ENCODE measurements at regions not wholly inside any gene's neighbourhood (a gene's known extent, or its start where the extent isn't known, plus 50 kb on each side); places are given as distances from the start of the nearest gene placed in this dataset.

GRCh38 chr12:12011880-12012260 is 58.9 kb upstream of the BCL2L14 start:
- Histone ChIP-seq H3K9me2 (no peaks in the 10 kb centered on the region), H3K4me1 (ENCODE audit: control insufficient read depth in 1 of 2, insufficient read depth in 2 of 2, low read depth in 1 of 2, low read length in 1 of 2) (peaks cover 24 to 37% of the 10 kb centered on the region in 2 experiments), H3K4me3 (ENCODE audit: low read depth in 2 of 2, low read length in 1 of 2) (no peak overlapping the region), H2AFZ (ENCODE audit: low read depth) (no peak overlapping the region), H3K9me3 (no peaks in the 10 kb centered on the region), H3K79me2 (ENCODE audit: insufficient read depth) (no peaks in the 10 kb centered on the region), H3K36me3 (replicated peaks in 1 of 2; ENCODE audit: control insufficient read depth in 1 of 2, insufficient read depth in 2 of 2, low read length in 1 of 2) (no peaks in the 10 kb centered on the region), H3K27me3 (ENCODE audit: insufficient read depth) (no peaks in the 10 kb centered on the region), H3K9ac (no peak overlapping the region), H4K20me1 (ENCODE audit: insufficient read depth) (no peaks in the 10 kb centered on the region), H3F3A (replicated peaks; ENCODE audit: insufficient read depth) (no peaks in the 10 kb centered on the region), H3K4me2 (no peak overlapping the region), H3K27ac (ENCODE audit: low read depth in 2 of 2, low read length in 1 of 2) (no peak overlapping the region)
- POLR2A ChIA-PET: no interaction called here
- TF ChIP-seq SMC3 (IDR thresholded peaks at IDR 0.05; ENCODE audit: low read depth, low read length) (no peak), RCOR1 (IDR thresholded peaks at IDR 0.05; ENCODE audit: low read length) (no peak)
- CTCF ChIA-PET: interaction anchor here (1.3 kb wide), 1 partner anchor 323 kb away, joined by 3 read pairs; no protein-coding TSS in a partner anchor
- WGBS (ENCODE audit: low lambda C conversion rate): 95% methylated on average over 5 of the region's 5 CpGs
- DNase-seq: no peak

GRCh38 chr12:12015073-12015685 is 55.6 kb upstream of the BCL2L14 start:
- H2AFZ ChIP-seq (ENCODE audit: low read depth): no peak overlapping the region

More at GRCh38 chr12:12015073-12015685, 55.6 kb upstream of the BCL2L14 start:
- Histone ChIP-seq H3K27me3 (ENCODE audit: insufficient read depth) (no peaks in the 10 kb centered on the region), H3K9ac (no peak overlapping the region), H3F3A (replicated peaks; ENCODE audit: insufficient read depth) (no peaks in the 10 kb centered on the region), H3K27ac (ENCODE audit: low read depth in 2 of 2, low read length in 1 of 2) (peak overlapping the region in 1 of 2 experiments; percentile 88; a peak in 2 of 4 replicates), H3K4me2 (no peak overlapping the region), H3K4me3 (ENCODE audit: low read depth in 2 of 2, low read length in 1 of 2) (no peak overlapping the region), H3K4me1 (ENCODE audit: control insufficient read depth in 1 of 2, insufficient read depth in 2 of 2, low read depth in 1 of 2, low read length in 1 of 2) (peaks cover 13 to 56% of the 10 kb centered on the region in 2 experiments), H3K9me3 (no peaks in the 10 kb centered on the region), H3K79me2 (ENCODE audit: insufficient read depth) (no peaks in the 10 kb centered on the region), H4K20me1 (ENCODE audit: insufficient read depth) (no peaks in the 10 kb centered on the region), H3K9me2 (no peaks in the 10 kb centered on the region), H3K36me3 (replicated peaks in 1 of 2; ENCODE audit: control insufficient read depth in 1 of 2, insufficient read depth in 2 of 2, low read length in 1 of 2) (no peaks in the 10 kb centered on the region)
- ChIA-PET POLR2A (interaction anchor here (0.6 kb wide), 1 partner anchor 341 kb away, joined by 3 read pairs; no protein-coding TSS in a partner anchor), CTCF (interaction anchor here (1.1 kb wide), 1 partner anchor 18 kb away, joined by 6 read pairs; no protein-coding TSS in a partner anchor)
- 62% methylated on average over 11 of the region's 11 CpGs for WGBS (ENCODE audit: low lambda C conversion rate)
- peak; percentile 63 for DNase-seq
- TF ChIP-seq MXI1 (IDR thresholded peaks at IDR 0.05; ENCODE audit: low read depth, low read length) (no peak), RFX5 (IDR thresholded peaks at IDR 0.05; ENCODE audit: low read length) (no peak), CTCF (IDR thresholded peaks at IDR 0.05) (no peak), TCF12 (IDR thresholded peaks at IDR 0.05) (no peak), FOXJ3 (CRISPR knock-in tag; IDR thresholded peaks at IDR 0.05) (0 out of 2 replicates have a peak, but pooled peaks have one; percentile 23), RCOR1 (IDR thresholded peaks at IDR 0.05; ENCODE audit: low read length) (0 out of 2 replicates have a peak, but pooled peaks have one; percentile 40), FOXM1 (IDR thresholded peaks at IDR 0.05; ENCODE audit: low read depth) (no peak), TAF1 (IDR thresholded peaks at IDR 0.05; ENCODE audit: borderline replicate concordance, low read depth, low read length) (no peak), NFIC (IDR thresholded peaks at IDR 0.05; ENCODE audit: borderline replicate concordance) (no peak), GABPA (IDR thresholded peaks at IDR 0.05; ENCODE audit: low read depth) (no peak), YY1 (IDR thresholded peaks at IDR 0.05; ENCODE audit: low read depth) (no peak), ELF1 (IDR thresholded peaks at IDR 0.05) (no peak), JUND (IDR thresholded peaks at IDR 0.05) (no peak), USF1 (IDR thresholded peaks at IDR 0.05; ENCODE audit: borderline replicate concordance, low read depth) (no peak), CHD2 (IDR thresholded peaks at IDR 0.05; ENCODE audit: low read length, partially characterized antibody) (peak; percentile 50), RXRA (IDR thresholded peaks at IDR 0.05; ENCODE audit: borderline replicate concordance, low read depth) (no peak), GATA2 (CRISPR knock-in tag; IDR thresholded peaks at IDR 0.05) (peak; percentile 70), TEAD4 (IDR thresholded peaks at IDR 0.05; ENCODE audit: borderline replicate concordance, insufficient read depth) (no peak), NRF1 (IDR thresholded peaks at IDR 0.05; ENCODE audit: low read depth, low read length) (no peak), USF2 (IDR thresholded peaks at IDR 0.05; ENCODE audit: borderline replicate concordance, low read depth, low read length) (no peak), SMC3 (IDR thresholded peaks at IDR 0.05; ENCODE audit: low read depth, low read length) (no peak), EP300 (IDR thresholded peaks at IDR 0.05; ENCODE audit: borderline replicate concordance in 1 of 2, low read depth in 1 of 2, low read length in 1 of 2) (peak in 1 of 2 experiments; percentile 69; a peak in 2 of 4 replicates), PBX3 (IDR thresholded peaks at IDR 0.05) (no peak), MEF2A (IDR thresholded peaks at IDR 0.05; ENCODE audit: borderline replicate concordance, low read depth) (no peak)
